GM19324 (cell line): ENCODE measurements at regions not wholly inside any gene's neighbourhood (a gene's known extent, or its start where the extent isn't known, plus 50 kb on each side); places are given as distances from the start of the nearest gene placed in this dataset.

Source experiments
- ATAC-seq: cut with Tn5 transposase; IDR thresholded peaks from one replicate; pipeline ENCODE4 v1.9.1; 2021; ENCODE audit warnings: mild to moderate bottlenecking, moderate library complexity; ENCODE audit not compliant: unreplicated experiment, low FRiP score

GRCh38 chr1:208748387-208749165 lies 504.4 kb upstream of the PLXNA2 start:
- ATAC-seq = no peak

GRCh38 chr1:208756339-208756981 lies 512.3 kb upstream of the PLXNA2 start:
- ATAC-seq = no peak

GRCh38 chr1:208757846-208758245 lies 513.7 kb upstream of the PLXNA2 start:
- ATAC-seq = no peak

- ATAC-seq = no peak
Measured at GRCh38 chr1:208759255-208759654, 515.1 kb upstream of the PLXNA2 start.

- ATAC-seq = no peak
Measured at GRCh38 chr1:208763971-208764370, 519.8 kb upstream of the PLXNA2 start.

- no peak for ATAC-seq
Measured at GRCh38 chr1:208766832-208767231, 522.6 kb upstream of the PLXNA2 start.

DNA sequence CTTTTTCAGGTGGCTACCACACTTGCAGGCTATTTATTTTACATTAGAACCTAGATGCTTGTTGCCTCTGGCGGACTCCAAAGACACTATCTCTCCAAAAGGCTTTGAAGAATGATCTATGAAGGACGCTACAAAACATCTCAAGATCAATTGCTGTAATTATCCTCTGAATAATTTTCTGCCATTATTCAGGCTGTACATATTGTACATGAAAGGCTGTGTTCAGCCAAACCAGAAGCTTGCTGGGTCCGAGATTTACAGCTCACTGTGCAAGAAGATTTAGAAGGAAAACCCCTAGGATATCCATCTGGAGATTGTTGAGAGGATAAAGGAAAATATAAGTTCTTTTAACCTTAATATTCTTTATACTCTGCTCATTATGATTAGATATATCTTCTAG lies 523.6 kb upstream of the PLXNA2 start:
- no peak for ATAC-seq

GRCh38 chr1:208772891-208773290 lies 528.7 kb upstream of the PLXNA2 start:
- no peak for ATAC-seq

DNA sequence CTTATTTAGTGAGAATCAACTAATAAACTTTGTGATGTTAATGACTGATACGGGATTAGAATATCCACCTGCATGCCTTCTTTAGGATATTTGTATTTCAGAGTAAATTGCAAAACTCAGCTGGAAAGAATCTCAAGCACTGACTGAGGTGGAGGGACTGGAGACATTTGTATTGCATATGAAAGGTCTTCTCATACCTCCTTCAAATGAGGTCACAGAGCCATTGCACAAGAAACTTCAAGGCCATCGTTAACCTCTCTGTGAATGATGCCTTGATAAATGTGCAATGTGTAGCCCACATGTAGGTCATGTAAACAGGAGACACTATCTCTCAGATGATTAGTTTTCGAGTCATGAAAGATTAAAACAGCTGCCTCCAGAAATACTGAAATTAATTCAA lies 531.7 kb upstream of the PLXNA2 start:
- no peak for ATAC-seq

DNA sequence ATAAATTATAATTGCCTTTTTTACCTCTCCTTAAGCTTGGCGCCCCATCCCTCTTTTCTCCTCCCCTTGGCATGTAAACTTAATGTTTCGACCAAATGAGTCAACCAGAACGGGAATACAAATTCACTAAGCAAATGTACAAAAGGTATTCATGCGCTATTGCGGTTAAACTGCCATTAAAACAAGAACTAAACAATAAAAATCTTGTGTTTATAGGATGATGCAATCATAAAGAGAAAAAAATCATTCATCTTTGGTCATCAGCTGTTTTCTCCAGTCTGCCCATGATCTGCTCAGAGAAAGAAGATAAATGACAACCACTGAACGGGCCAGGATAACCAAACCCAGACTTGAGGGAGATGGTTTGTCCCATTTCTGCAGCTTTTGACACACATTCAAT lies 534.2 kb upstream of the PLXNA2 start:
- no peak for ATAC-seq

DNA sequence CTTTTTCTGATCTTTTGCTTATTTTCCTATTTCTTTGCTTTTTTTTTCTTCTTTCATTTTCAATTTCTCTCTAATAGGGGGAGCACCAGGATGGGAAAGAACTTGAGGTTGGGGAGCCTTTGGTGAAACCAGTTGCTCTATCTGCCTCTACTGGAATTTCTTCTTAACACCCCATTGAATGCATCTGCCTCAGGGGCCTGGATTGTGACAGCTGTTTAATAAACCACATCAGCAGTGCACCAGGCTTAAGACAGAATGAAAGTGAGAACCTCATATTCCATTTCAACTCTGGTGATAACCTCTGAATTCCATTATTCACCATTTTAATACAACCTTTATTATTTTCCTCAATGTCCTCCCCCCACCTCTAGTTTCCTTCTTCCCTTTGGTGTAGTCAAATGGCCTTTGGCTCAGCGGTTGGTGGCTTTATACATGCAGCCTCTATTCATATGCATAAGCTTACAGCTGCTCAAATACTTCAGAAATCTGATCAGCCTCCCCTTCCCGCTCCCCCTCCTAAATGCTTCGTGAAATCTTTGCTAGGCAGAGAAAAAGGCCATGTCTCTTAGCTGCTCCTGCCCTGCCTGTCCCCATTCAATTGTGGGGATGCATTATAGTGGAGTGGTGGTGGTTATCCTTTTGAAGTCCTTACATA lies 537.3 kb upstream of the PLXNA2 start:
- no peak for ATAC-seq

DNA sequence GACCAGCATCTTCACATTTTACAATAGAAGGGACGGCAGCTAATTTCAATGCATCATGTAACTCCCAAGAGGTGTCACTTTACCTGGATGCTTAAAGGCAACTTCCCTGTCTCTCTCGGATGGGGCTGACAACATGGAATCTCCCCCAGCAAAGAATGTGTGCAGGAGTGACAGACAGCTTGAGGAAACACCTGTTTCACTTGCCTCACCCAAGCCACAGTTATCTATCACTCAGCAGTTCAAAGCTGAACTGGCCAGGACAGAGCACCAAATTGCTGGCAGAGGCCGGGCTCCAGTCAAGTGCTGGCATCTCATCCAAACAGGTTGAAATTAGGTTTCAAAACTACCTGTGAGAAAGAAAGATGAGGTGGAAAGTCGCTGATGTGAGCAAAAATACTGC lies 538.0 kb upstream of the PLXNA2 start:
- no peak for ATAC-seq

- no peak for ATAC-seq
Measured at GRCh38 chr1:208785629-208786028, 541.4 kb upstream of the PLXNA2 start.

DNA sequence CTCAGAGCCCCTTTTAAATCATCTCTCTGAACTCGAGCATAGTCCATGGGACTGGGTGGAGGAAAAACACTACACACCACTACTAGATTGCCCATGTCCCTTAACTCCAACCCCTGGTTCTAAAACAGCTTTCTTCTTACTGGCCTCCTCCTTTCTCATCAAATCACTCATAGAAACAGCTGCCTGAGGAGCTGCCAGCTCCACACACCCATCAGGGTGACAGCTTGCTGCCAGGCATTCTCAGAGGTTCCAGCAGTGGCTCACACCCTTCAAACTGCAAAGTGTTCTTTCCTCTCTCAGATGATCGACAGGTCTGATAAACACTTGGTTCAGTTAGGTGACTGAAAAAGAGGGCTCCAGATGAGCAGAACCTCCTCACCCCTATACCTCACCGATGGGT lies 543.0 kb upstream of the PLXNA2 start:
- no peak for ATAC-seq

- ATAC-seq = no peak
Measured at GRCh38 chr1:208788013-208788540, 543.9 kb upstream of the PLXNA2 start.

- ATAC-seq = no peak
Measured at GRCh38 chr1:208791456-208791855, 547.3 kb upstream of the PLXNA2 start.

GRCh38 chr1:208793861-208794345 lies 549.7 kb upstream of the PLXNA2 start:
- no peak for ATAC-seq

DNA sequence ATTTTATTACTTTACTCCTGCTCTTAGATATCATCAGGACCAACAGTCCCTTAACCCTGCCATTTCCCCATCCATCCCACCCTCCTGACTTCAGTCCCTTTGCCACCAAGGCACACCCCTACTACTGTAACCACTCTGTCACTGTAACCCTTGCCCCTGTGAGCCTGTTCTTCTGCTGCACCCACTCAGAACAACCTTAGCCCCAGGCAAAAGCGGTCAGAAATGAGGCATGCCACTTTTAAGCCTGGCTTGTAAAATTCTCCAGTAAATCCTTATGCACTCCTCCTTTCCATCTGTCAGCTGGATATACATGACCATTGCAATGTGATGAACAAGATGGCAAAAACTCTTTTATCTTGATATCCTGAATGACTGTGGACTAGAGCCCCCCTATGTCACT lies 555.0 kb upstream of the PLXNA2 start:
- ATAC-seq = no peak

GRCh38 chr1:208803011-208803811 lies 559.0 kb upstream of the PLXNA2 start:
- ATAC-seq = no peak

- ATAC-seq = no peak
Measured at GRCh38 chr1:208807446-208808127, 563.4 kb upstream of the PLXNA2 start.
